ENCODE measurements at regions not wholly inside any gene's neighbourhood (a gene's known extent, or its start where the extent isn't known, plus 50 kb on each side); places are given as distances from the start of the nearest gene placed in this dataset.

DNA sequence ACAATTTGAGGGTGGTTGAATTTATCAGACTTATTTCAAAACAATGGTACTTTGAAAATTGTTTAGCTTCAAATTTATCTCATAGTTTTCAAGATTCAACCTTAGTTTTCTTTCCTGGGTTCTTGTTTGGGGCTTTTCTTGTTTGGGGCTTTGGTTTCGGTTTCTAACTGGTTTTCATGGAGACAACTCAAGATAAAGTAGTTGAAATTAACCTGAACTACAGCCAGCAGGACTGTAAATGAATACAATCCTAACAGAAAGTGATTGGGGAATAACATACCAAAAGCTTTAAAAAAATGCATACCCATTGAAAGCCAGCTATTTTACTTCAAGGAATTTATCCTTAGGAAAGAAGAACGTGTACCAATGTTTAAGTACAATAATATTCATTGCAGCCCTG is 133.5 kb upstream of the SLC14A2 start:
- TF ChIP-seq POLR2AphosphoS5 (IDR thresholded peaks at IDR 0.05) = no peak
- TF ChIP-seq, protein P1, sequence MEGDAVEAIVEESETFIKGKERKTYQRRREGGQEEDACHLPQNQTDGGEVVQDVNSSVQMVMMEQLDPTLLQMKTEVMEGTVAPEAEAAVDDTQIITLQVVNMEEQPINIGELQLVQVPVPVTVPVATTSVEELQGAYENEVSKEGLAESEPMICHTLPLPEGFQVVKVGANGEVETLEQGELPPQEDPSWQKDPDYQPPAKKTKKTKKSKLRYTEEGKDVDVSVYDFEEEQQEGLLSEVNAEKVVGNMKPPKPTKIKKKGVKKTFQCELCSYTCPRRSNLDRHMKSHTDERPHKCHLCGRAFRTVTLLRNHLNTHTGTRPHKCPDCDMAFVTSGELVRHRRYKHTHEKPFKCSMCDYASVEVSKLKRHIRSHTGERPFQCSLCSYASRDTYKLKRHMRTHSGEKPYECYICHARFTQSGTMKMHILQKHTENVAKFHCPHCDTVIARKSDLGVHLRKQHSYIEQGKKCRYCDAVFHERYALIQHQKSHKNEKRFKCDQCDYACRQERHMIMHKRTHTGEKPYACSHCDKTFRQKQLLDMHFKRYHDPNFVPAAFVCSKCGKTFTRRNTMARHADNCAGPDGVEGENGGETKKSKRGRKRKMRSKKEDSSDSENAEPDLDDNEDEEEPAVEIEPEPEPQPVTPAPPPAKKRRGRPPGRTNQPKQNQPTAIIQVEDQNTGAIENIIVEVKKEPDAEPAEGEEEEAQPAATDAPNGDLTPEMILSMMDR (IDR thresholded peaks at IDR 0.05) = no peak
